ENCODE measurements at regions not wholly inside any gene's neighbourhood (a gene's known extent, or its start where the extent isn't known, plus 50 kb on each side); places are given as distances from the start of the nearest gene placed in this dataset.

- Histone ChIP-seq H3K36me3 (no peaks in the 10 kb centered on the region), H3K4me1 (peaks cover 11% of the 10 kb centered on the region), H3K27ac (no peak overlapping the region), H3K9me3 (no peaks in the 10 kb centered on the region), H3K4me3 (no peak overlapping the region), H3K27me3 (no peaks in the 10 kb centered on the region)
- intact Hi-C loops (cut with DNase I): loop anchor here (5.0 kb wide), 1 partner anchor 167 kb away; no protein-coding TSS in a partner anchor
- no peak for DNase-seq (ENCODE audit: extremely low spot score in 2 of 2)
- TF ChIP-seq CTCF (IDR thresholded peaks at IDR 0.05) (peak in 2 of 3 experiments; percentile 28 to 34), POLR2A (IDR thresholded peaks at IDR 0.05) (no peak), POLR2AphosphoS5 (IDR thresholded peaks at IDR 0.05; ENCODE audit: insufficient read depth in 1 of 2, low read depth in 1 of 2) (no peak)
Measured at GRCh38 chr13:48595431-48596429, 58.0 kb upstream of the CYSLTR2 start.

- Histone ChIP-seq H3K4me3 (no peak overlapping the region), H3K4me1 (no peaks in the 10 kb centered on the region), H3K36me3 (no peaks in the 10 kb centered on the region), H3K27me3 (no peaks in the 10 kb centered on the region), H3K27ac (no peak overlapping the region), H3K9me3 (no peaks in the 10 kb centered on the region)
- no peak for TF ChIP-seq CTCF (IDR thresholded peaks at IDR 0.05)
- TF ChIP-seq POLR2AphosphoS5 (IDR thresholded peaks at IDR 0.05; ENCODE audit: insufficient read depth in 1 of 2, low read depth in 1 of 2): no peak
- TF ChIP-seq POLR2A (IDR thresholded peaks at IDR 0.05): no peak
- intact Hi-C loops (cut with DNase I): no loop called here
- no peak for DNase-seq (ENCODE audit: extremely low spot score in 2 of 2)
Measured at GRCh38 chr13:48600374-48601364, 53.1 kb upstream of the CYSLTR2 start.

- Histone ChIP-seq H3K27me3 (no peaks in the 10 kb centered on the region), H3K36me3 (no peaks in the 10 kb centered on the region), H3K4me1 (no peaks in the 10 kb centered on the region), H3K9me3 (no peaks in the 10 kb centered on the region), H3K27ac (no peak overlapping the region), H3K4me3 (no peak overlapping the region)
- DNase-seq (ENCODE audit: extremely low spot score in 2 of 2): no peak
- no peak for TF ChIP-seq CTCF (IDR thresholded peaks at IDR 0.05)
- no peak for TF ChIP-seq POLR2A (IDR thresholded peaks at IDR 0.05)
- no peak for TF ChIP-seq POLR2AphosphoS5 (IDR thresholded peaks at IDR 0.05; ENCODE audit: insufficient read depth in 1 of 2, low read depth in 1 of 2)
- intact Hi-C loops (cut with DNase I): no loop called here
Measured at GRCh38 chr13:48602296-48603016, 51.3 kb upstream of the CYSLTR2 start.

GRCh38 chr13:48603375-48603774 is 50.4 kb upstream of the CYSLTR2 start:
- no peak for DNase-seq (ENCODE audit: extremely low spot score in 2 of 2)
- H3K9me3 ChIP-seq: no peaks in the 10 kb centered on the region
- TF ChIP-seq POLR2A (IDR thresholded peaks at IDR 0.05): no peak
- TF ChIP-seq CTCF (IDR thresholded peaks at IDR 0.05): no peak
- no peak for TF ChIP-seq POLR2AphosphoS5 (IDR thresholded peaks at IDR 0.05; ENCODE audit: insufficient read depth in 1 of 2, low read depth in 1 of 2)
- H3K36me3 ChIP-seq: no peaks in the 10 kb centered on the region
- no peak overlapping the region for H3K27ac ChIP-seq
- no peak overlapping the region for H3K4me3 ChIP-seq
- H3K4me1 ChIP-seq: no peaks in the 10 kb centered on the region
- intact Hi-C loops (cut with DNase I): no loop called here
- no peaks in the 10 kb centered on the region for H3K27me3 ChIP-seq

Data from vagina (tissue), 2 donors.